NCI-H2029 (cell line): ENCODE measurements at regions not wholly inside any gene's neighbourhood (a gene's known extent, or its start where the extent isn't known, plus 50 kb on each side); places are given as distances from the start of the nearest gene placed in this dataset.

Source experiments
- DNase-seq: peaks from one replicate; lab custom pipeline; 2025; lab: John Stamatoyannopoulos, UW

- DNase-seq = no peak
Observed at GRCh38 chr7:52030722-52031121, 714.1 kb upstream of the COBL start.

GRCh38 chr7:52026140-52026539, 709.5 kb upstream of the COBL start:
- no peak for DNase-seq

GRCh38 chr7:52021343-52021742, 704.7 kb upstream of the COBL start:
- no peak for DNase-seq

- DNase-seq = no peak
Observed at GRCh38 chr7:52018680-52019054, 702.1 kb upstream of the COBL start.

- peak; percentile 14 for DNase-seq
Observed at GRCh38 chr7:52017802-52018679, 701.4 kb upstream of the COBL start.

- no peak for DNase-seq
Observed at GRCh38 chr7:52009181-52009580, 692.6 kb upstream of the COBL start.

GRCh38 chr7:52006674-52007073, 690.1 kb upstream of the COBL start:
- no peak for DNase-seq

- no peak for DNase-seq
Observed at GRCh38 chr7:52005613-52006012, 689.0 kb upstream of the COBL start.

GRCh38 chr7:51995596-51996179, 679.1 kb upstream of the COBL start:
- DNase-seq = no peak

- no peak for DNase-seq
Observed at GRCh38 chr7:51982653-51983052, 666.0 kb upstream of the COBL start.

GRCh38 chr7:51980812-51981211, 664.2 kb upstream of the COBL start:
- no peak for DNase-seq

- DNase-seq = no peak
Observed at GRCh38 chr7:51980313-51980712, 663.7 kb upstream of the COBL start.

GRCh38 chr7:51977913-51978312, 661.3 kb upstream of the COBL start:
- no peak for DNase-seq

GRCh38 chr7:51973939-51974338, 657.3 kb upstream of the COBL start:
- no peak for DNase-seq

- DNase-seq = peak; percentile 13
Observed at GRCh38 chr7:51973071-51973470, 656.5 kb upstream of the COBL start.

GRCh38 chr7:51970961-51971665, 654.5 kb upstream of the COBL start:
- no peak for DNase-seq

- DNase-seq = no peak
Observed at GRCh38 chr7:51968461-51968860, 651.9 kb upstream of the COBL start.

- DNase-seq = no peak
Observed at GRCh38 chr7:51965454-51965853, 648.8 kb upstream of the COBL start.

- no peak for DNase-seq
Observed at GRCh38 chr7:51961804-51962203, 645.2 kb upstream of the COBL start.

GRCh38 chr7:51950813-51951212, 634.2 kb upstream of the COBL start:
- no peak for DNase-seq

GRCh38 chr7:51949726-51950644, 633.4 kb upstream of the COBL start:
- no peak for DNase-seq

- no peak for DNase-seq
Observed at GRCh38 chr7:51930834-51931233, 614.2 kb upstream of the COBL start.
